ENCODE measurements at regions not wholly inside any gene's neighbourhood (a gene's known extent, or its start where the extent isn't known, plus 50 kb on each side); places are given as distances from the start of the nearest gene placed in this dataset.
A peak's percentile ranks its signal among the peaks of the same experiment; 100 is the strongest.

DNA sequence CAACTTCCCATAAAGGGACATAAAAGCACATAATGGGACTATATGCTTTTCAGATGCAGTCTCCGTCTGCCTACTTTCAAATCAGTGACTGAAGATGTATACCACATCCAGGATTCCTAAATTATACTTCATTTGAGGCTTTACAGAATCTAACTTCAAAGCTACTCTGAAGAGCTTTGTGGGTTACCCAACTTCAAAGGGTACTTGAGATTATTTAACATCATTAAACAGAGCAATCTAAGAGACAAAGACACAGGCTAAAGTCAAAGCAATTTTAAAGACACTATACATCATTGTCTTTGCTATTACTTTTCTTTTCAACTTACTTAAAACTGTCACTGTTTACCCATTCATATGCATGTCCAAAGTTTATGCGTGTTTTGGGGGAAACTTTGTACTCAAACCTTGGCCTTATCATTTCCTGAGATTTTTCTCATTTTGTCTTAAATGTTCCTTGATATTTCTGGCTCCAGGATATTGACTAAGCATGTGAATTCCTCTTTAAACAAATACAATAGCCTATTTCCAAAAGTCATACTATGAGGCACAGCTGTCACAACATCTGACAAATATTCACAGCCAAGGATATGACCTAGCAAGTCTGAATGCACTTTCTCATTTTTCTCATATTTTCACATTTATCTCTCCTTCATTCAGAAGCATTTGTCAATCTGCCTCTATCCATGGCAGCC is 1985.1 kb upstream of the PIK3C3 start:
- no peaks in the 10 kb centered on the region for H3K36me3 ChIP-seq (ENCODE audit: control insufficient read depth, insufficient read depth, low read length)
- H3K27ac Mint-ChIP-seq: no peak overlapping the region
- H3K4me3 ChIP-seq (ENCODE audit: low read length): no peak overlapping the region
- peaks cover 2% of the 10 kb centered on the region for H3K4me1 Mint-ChIP-seq
- H3K9me3 ChIP-seq (ENCODE audit: control insufficient read depth, low read length): no peaks in the 10 kb centered on the region
- no peak overlapping the region for H3K27ac ChIP-seq (ENCODE audit: low read depth, low read length)
- DNase-seq: no peak
- 13 to 52% methylated on average over 1 to 2 of the region's 2 CpGs for WGBS, 2 experiments (ENCODE audit: insufficient coverage in 1 of 2, insufficient read length in 1 of 2)
- no peak overlapping the region for H3K4me3 Mint-ChIP-seq
- H3K4me1 ChIP-seq (ENCODE audit: control insufficient read depth, insufficient read depth, low read length): peaks cover 3% of the 10 kb centered on the region
- no peaks in the 10 kb centered on the region for H3K27me3 Mint-ChIP-seq (ENCODE audit: insufficient read depth)
- H3K9me3 Mint-ChIP-seq: no peaks in the 10 kb centered on the region
- no peaks in the 10 kb centered on the region for H3K36me3 Mint-ChIP-seq (ENCODE audit: low read depth)
- H3K9ac ChIP-seq (ENCODE audit: extremely low read depth, low read length, poor library complexity, severe bottlenecking): no peak overlapping the region
- TF ChIP-seq CTCF (conservative IDR thresholded peaks at IDR 0.05): no peak
- no peaks in the 10 kb centered on the region for H3K27me3 ChIP-seq (ENCODE audit: control insufficient read depth, insufficient read depth, low read length, poor library complexity, severe bottlenecking)

DNA sequence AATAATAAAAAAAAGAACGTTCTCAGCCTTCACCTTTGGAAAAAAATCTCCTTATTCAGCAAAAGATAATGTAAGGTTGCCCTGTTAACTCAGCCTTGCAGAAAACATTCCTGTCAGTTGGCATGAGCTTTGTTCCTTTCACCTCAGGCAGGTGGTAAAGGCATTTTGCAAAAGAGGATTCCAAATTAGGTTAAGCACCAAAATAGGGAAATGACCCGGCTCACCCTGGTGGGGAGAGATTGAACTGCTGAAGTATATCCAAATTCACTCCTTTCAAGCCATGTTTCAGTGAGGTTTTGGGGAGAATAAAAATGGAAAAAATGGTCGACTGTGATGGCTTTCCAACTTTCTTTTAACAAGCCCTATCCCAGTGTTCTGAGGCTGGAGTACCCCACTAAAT is 1988.8 kb upstream of the PIK3C3 start:
- Histone ChIP-seq H3K4me1 (ENCODE audit: control insufficient read depth, insufficient read depth, low read length) (peaks cover 3% of the 10 kb centered on the region), H3K4me3 (ENCODE audit: low read length) (no peak overlapping the region), H3K27ac (ENCODE audit: low read depth, low read length) (no peak overlapping the region), H3K9me3 (ENCODE audit: control insufficient read depth, low read length) (no peaks in the 10 kb centered on the region), H3K36me3 (ENCODE audit: control insufficient read depth, insufficient read depth, low read length) (no peaks in the 10 kb centered on the region), H3K27me3 (ENCODE audit: control insufficient read depth, insufficient read depth, low read length, poor library complexity, severe bottlenecking) (no peaks in the 10 kb centered on the region), H3K9ac (ENCODE audit: extremely low read depth, low read length, poor library complexity, severe bottlenecking) (no peak overlapping the region)
- 61% methylated on average over 3 of the region's 3 CpGs; no CpG with 5 or more reads in 1 of the 2 experiments for WGBS, 2 experiments (ENCODE audit: insufficient coverage in 1 of 2, insufficient read length in 1 of 2)
- Mint-ChIP-seq H3K9me3 (no peaks in the 10 kb centered on the region), H3K4me3 (no peak overlapping the region), H3K27ac (no peak overlapping the region), H3K36me3 (ENCODE audit: low read depth) (no peaks in the 10 kb centered on the region), H3K4me1 (peaks cover 2% of the 10 kb centered on the region), H3K27me3 (ENCODE audit: insufficient read depth) (no peaks in the 10 kb centered on the region)
- TF ChIP-seq CTCF (conservative IDR thresholded peaks at IDR 0.05): peak; percentile 78
- DNase-seq: peak; percentile 81

GRCh38 chr18:39962546-39962945 is 1992.5 kb upstream of the PIK3C3 start:
- Mint-ChIP-seq H3K27me3 (ENCODE audit: insufficient read depth) (no peaks in the 10 kb centered on the region), H3K36me3 (ENCODE audit: low read depth) (no peaks in the 10 kb centered on the region), H3K4me1 (peaks cover 6% of the 10 kb centered on the region), H3K9me3 (no peaks in the 10 kb centered on the region), H3K4me3 (no peak overlapping the region), H3K27ac (no peak overlapping the region)
- H3K4me1 ChIP-seq (ENCODE audit: control insufficient read depth, insufficient read depth, low read length): no peaks in the 10 kb centered on the region
- H3K9me3 ChIP-seq (ENCODE audit: control insufficient read depth, low read length): no peaks in the 10 kb centered on the region
- WGBS, 2 experiments (ENCODE audit: insufficient coverage in 1 of 2, insufficient read length in 1 of 2): no CpG with 5 or more reads among the region's 2 CpGs
- no peak overlapping the region for H3K4me3 ChIP-seq (ENCODE audit: low read length)
- TF ChIP-seq CTCF (conservative IDR thresholded peaks at IDR 0.05): no peak
- no peaks in the 10 kb centered on the region for H3K36me3 ChIP-seq (ENCODE audit: control insufficient read depth, insufficient read depth, low read length)
- no peak for DNase-seq
- H3K27ac ChIP-seq (ENCODE audit: low read depth, low read length): no peak overlapping the region
- no peak overlapping the region for H3K9ac ChIP-seq (ENCODE audit: extremely low read depth, low read length, poor library complexity, severe bottlenecking)
- no peaks in the 10 kb centered on the region for H3K27me3 ChIP-seq (ENCODE audit: control insufficient read depth, insufficient read depth, low read length, poor library complexity, severe bottlenecking)

Measured in endodermal cell (in vitro differentiated cells).